H1 (cell line): ENCODE measurements at regions not wholly inside any gene's neighbourhood (a gene's known extent, or its start where the extent isn't known, plus 50 kb on each side); places are given as distances from the start of the nearest gene placed in this dataset.

Experiments
- SAP30 ChIP-seq: fragments of 300-600 bp; sonication (generic); IDR thresholded peaks from 2 replicates; pipeline ENCODE4 v1.7.1; 2012; ENCODE audit warnings: low read length, moderate library complexity, mild to moderate bottlenecking, inconsistent platforms; ENCODE audit not compliant: insufficient read depth, insufficient replicate concordance
- SIX5 ChIP-seq: IDR thresholded peaks from 2 replicates; pipeline ENCODE4 v1.6.1; 2011; ENCODE audit warnings: mild to moderate bottlenecking, low read depth, low read length
- TF ChIP-seq, protein P1 (sequence below): fragments of 300-600 bp; sonication (generic); IDR thresholded peaks from 2 replicates; pipeline ENCODE4 v1.7.1; 2012; ENCODE audit warnings: low read length, moderate library complexity, mild to moderate bottlenecking, inconsistent platforms; ENCODE audit not compliant: insufficient replicate concordance
- TF ChIP-seq, protein P2 (sequence below), 3 experiments: IDR thresholded peaks; 1 replicate in 2 of 3; 2 replicates in 1 of 3; pipeline versions ENCODE4 v1.5.1 to v1.6.1; 2011; ENCODE audit warnings: low read length in 3 of 3, mild to moderate bottlenecking in 3 of 3, inconsistent platforms in 2 of 3, low read depth in 1 of 3, moderate library complexity in 1 of 3; ENCODE audit not compliant: insufficient read depth in 1 of 3; ENCODE audit errors: control extremely low read depth in 1 of 3

DNA sequence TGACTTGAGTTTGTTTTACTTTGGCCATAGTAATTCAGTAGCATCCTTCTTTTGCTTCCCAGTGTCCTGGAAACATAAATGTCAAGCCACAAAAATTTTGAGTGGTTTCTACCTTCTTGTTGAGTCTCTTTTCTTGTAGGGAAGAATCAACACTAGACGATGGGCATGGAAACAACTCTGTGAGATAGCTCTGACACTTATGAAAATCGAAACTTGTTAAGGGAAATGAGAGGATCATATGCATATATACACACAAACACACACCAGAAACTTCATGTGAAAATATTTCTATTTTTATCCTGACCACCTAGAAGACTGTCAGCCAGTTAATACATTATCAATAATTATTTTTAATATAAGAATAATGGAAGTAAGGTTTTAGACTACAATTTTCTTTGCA lies 1247.3 kb upstream of the FLRT2 start (continued):
- TF ChIP-seq, protein P1, sequence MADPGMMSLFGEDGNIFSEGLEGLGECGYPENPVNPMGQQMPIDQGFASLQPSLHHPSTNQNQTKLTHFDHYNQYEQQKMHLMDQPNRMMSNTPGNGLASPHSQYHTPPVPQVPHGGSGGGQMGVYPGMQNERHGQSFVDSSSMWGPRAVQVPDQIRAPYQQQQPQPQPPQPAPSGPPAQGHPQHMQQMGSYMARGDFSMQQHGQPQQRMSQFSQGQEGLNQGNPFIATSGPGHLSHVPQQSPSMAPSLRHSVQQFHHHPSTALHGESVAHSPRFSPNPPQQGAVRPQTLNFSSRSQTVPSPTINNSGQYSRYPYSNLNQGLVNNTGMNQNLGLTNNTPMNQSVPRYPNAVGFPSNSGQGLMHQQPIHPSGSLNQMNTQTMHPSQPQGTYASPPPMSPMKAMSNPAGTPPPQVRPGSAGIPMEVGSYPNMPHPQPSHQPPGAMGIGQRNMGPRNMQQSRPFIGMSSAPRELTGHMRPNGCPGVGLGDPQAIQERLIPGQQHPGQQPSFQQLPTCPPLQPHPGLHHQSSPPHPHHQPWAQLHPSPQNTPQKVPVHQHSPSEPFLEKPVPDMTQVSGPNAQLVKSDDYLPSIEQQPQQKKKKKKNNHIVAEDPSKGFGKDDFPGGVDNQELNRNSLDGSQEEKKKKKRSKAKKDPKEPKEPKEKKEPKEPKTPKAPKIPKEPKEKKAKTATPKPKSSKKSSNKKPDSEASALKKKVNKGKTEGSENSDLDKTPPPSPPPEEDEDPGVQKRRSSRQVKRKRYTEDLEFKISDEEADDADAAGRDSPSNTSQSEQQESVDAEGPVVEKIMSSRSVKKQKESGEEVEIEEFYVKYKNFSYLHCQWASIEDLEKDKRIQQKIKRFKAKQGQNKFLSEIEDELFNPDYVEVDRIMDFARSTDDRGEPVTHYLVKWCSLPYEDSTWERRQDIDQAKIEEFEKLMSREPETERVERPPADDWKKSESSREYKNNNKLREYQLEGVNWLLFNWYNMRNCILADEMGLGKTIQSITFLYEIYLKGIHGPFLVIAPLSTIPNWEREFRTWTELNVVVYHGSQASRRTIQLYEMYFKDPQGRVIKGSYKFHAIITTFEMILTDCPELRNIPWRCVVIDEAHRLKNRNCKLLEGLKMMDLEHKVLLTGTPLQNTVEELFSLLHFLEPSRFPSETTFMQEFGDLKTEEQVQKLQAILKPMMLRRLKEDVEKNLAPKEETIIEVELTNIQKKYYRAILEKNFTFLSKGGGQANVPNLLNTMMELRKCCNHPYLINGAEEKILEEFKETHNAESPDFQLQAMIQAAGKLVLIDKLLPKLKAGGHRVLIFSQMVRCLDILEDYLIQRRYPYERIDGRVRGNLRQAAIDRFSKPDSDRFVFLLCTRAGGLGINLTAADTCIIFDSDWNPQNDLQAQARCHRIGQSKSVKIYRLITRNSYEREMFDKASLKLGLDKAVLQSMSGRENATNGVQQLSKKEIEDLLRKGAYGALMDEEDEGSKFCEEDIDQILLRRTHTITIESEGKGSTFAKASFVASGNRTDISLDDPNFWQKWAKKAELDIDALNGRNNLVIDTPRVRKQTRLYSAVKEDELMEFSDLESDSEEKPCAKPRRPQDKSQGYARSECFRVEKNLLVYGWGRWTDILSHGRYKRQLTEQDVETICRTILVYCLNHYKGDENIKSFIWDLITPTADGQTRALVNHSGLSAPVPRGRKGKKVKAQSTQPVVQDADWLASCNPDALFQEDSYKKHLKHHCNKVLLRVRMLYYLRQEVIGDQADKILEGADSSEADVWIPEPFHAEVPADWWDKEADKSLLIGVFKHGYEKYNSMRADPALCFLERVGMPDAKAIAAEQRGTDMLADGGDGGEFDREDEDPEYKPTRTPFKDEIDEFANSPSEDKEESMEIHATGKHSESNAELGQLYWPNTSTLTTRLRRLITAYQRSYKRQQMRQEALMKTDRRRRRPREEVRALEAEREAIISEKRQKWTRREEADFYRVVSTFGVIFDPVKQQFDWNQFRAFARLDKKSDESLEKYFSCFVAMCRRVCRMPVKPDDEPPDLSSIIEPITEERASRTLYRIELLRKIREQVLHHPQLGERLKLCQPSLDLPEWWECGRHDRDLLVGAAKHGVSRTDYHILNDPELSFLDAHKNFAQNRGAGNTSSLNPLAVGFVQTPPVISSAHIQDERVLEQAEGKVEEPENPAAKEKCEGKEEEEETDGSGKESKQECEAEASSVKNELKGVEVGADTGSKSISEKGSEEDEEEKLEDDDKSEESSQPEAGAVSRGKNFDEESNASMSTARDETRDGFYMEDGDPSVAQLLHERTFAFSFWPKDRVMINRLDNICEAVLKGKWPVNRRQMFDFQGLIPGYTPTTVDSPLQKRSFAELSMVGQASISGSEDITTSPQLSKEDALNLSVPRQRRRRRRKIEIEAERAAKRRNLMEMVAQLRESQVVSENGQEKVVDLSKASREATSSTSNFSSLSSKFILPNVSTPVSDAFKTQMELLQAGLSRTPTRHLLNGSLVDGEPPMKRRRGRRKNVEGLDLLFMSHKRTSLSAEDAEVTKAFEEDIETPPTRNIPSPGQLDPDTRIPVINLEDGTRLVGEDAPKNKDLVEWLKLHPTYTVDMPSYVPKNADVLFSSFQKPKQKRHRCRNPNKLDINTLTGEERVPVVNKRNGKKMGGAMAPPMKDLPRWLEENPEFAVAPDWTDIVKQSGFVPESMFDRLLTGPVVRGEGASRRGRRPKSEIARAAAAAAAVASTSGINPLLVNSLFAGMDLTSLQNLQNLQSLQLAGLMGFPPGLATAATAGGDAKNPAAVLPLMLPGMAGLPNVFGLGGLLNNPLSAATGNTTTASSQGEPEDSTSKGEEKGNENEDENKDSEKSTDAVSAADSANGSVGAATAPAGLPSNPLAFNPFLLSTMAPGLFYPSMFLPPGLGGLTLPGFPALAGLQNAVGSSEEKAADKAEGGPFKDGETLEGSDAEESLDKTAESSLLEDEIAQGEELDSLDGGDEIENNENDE = no peak
- TF ChIP-seq SAP30 (no peak), SIX5 (no peak)
- TF ChIP-seq, protein P2, sequence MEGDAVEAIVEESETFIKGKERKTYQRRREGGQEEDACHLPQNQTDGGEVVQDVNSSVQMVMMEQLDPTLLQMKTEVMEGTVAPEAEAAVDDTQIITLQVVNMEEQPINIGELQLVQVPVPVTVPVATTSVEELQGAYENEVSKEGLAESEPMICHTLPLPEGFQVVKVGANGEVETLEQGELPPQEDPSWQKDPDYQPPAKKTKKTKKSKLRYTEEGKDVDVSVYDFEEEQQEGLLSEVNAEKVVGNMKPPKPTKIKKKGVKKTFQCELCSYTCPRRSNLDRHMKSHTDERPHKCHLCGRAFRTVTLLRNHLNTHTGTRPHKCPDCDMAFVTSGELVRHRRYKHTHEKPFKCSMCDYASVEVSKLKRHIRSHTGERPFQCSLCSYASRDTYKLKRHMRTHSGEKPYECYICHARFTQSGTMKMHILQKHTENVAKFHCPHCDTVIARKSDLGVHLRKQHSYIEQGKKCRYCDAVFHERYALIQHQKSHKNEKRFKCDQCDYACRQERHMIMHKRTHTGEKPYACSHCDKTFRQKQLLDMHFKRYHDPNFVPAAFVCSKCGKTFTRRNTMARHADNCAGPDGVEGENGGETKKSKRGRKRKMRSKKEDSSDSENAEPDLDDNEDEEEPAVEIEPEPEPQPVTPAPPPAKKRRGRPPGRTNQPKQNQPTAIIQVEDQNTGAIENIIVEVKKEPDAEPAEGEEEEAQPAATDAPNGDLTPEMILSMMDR (IDR thresholded peaks at IDR 0.05; ENCODE audit: control extremely low read depth in 1 of 3, insufficient read depth in 1 of 3, low read depth in 1 of 3, low read length in 3 of 3) = no peak
